HepG2 (cell line): ENCODE measurements at regions not wholly inside any gene's neighbourhood (a gene's known extent, or its start where the extent isn't known, plus 50 kb on each side); places are given as distances from the start of the nearest gene placed in this dataset.

Source experiments
- ATAC-seq: fragments of 200-7000 bp; cut with Tn5 transposase; 3 replicates; pipeline ENCODE4 v1.9.1; 2020; ENCODE audit warnings: mild to moderate bottlenecking, moderate library complexity
- BruUV-seq: library from RNA; stranded (reverse); fragments of 400-500 nt; replicated peaks from 2 replicates; lab custom pipeline; 2021; lab: Mats Ljungman, UMichigan
- CTCF ChIA-PET: fragments of 300-600 bp; formaldehyde crosslinking; extraction: SDS; loops from one replicate; lab custom pipeline; 2021; ENCODE audit warnings: low total read pairs, inconsistent platforms, low intra/inter-chr PET ratio; lab: Yijun Ruan, JAX
- POLR2A ChIA-PET: fragments of 350-600 bp; sonication (Branson Sonifier 250); formaldehyde crosslinking; loops from one replicate; lab custom pipeline; 2020; ENCODE audit warnings: antibody characterized with exemption, inconsistent platforms; lab: Yijun Ruan, JAX
- DNase-seq: peaks from one replicate; pipeline ENCODE4 v3.0.0-alpha.2; 2015; ENCODE audit warnings: low spot score
- FAIRE-seq: peaks from 3 replicates; lab custom pipeline; 2011; peaks lifted over from hg19 to GRCh38; lab: Jason Lieb, UNC
- H2AFZ ChIP-seq: one replicate; pipeline ENCODE4 v1.6.1; 2011; ENCODE audit warnings: low read length, inconsistent platforms
- H3K27ac ChIP-seq: fragments of 300-600 bp; 3 replicates; pipeline ENCODE4 v1.8.0; 2011; ENCODE audit warnings: mixed run types, mild to moderate bottlenecking, mixed read lengths, low read length, inconsistent platforms; ENCODE audit not compliant: insufficient read depth; ENCODE audit errors: extremely low read length
- H3K27me3 ChIP-seq, 2 experiments: fragments of 200-600 bp in 1 of 2; 2 replicates in 1 of 2; 3 replicates in 1 of 2; pipeline versions ENCODE4 v1.6.0 to v1.8.0; 2011; ENCODE audit warnings: low read length in 2 of 2, mild to moderate bottlenecking in 2 of 2, moderate library complexity in 2 of 2, inconsistent platforms in 1 of 2; ENCODE audit not compliant: insufficient read depth in 2 of 2, control insufficient read depth in 1 of 2
- H3K36me3 ChIP-seq, 2 experiments: fragments of 200-600 bp in 1 of 2; replicated peaks in 1 of 2; 2 replicates in 1 of 2; 3 replicates in 1 of 2; pipeline versions ENCODE4 v1.5.1 to v1.8.0; 2011; ENCODE audit warnings: low read length in 2 of 2, inconsistent platforms in 1 of 2; ENCODE audit not compliant: insufficient read depth in 2 of 2, control insufficient read depth in 1 of 2
- H3K4me1 ChIP-seq: 2 replicates; pipeline ENCODE4 v1.5.1; 2012; ENCODE audit warnings: low read length, inconsistent platforms; ENCODE audit not compliant: insufficient read depth
- H3K4me2 ChIP-seq: 2 replicates; pipeline ENCODE4 v1.6.0; 2011; ENCODE audit warnings: low read depth, low read length, inconsistent platforms
- H3K4me3 ChIP-seq, 3 experiments: fragments of 200-600 bp in 1 of 3; sonication (generic), shearing (Covaris generic) in 1 of 3; replicated peaks in 1 of 3; 2 replicates each; pipeline ENCODE4 v1.5.1; 2011 to 2016; ENCODE audit warnings: low read length in 3 of 3, inconsistent platforms in 2 of 3, low read depth in 2 of 3, mild to moderate bottlenecking in 2 of 3, control low read depth in 1 of 3, mixed read lengths in 1 of 3; ENCODE audit not compliant: insufficient read depth in 1 of 3
- H3K79me2 ChIP-seq: one replicate; pipeline ENCODE4 v1.6.1; 2011; ENCODE audit warnings: low read length, inconsistent platforms; ENCODE audit not compliant: insufficient read depth
- H3K9ac ChIP-seq: 2 replicates; pipeline ENCODE4 v1.6.0; 2011; ENCODE audit warnings: mild to moderate bottlenecking, low read depth, low read length, inconsistent platforms; ENCODE audit not compliant: insufficient read depth
- H3K9me3 ChIP-seq: 2 replicates; pipeline ENCODE4 v1.5.1; 2012; ENCODE audit warnings: mild to moderate bottlenecking, low read length
- H4K20me1 ChIP-seq: 2 replicates; pipeline ENCODE4 v1.6.0; 2011; ENCODE audit warnings: inconsistent platforms, mild to moderate bottlenecking, low read length, moderate library complexity; ENCODE audit not compliant: insufficient read depth
- GABPA ChIP-seq, 2 experiments: IDR thresholded peaks; 2 replicates each; pipeline ENCODE4 v1.6.1; 2011 to 2016; ENCODE audit warnings: low read depth in 2 of 2, low read length in 1 of 2, missing biosample characterization in 1 of 2, missing genetic modification characterization in 1 of 2
- MAFF ChIP-seq: IDR thresholded peaks from 2 replicates; pipeline ENCODE4 v1.6.1; 2011; ENCODE audit warnings: low read depth, low read length, improper control_type of control experiment
- MLXIP ChIP-seq: sonication (generic); formaldehyde crosslinking; IDR thresholded peaks from 2 replicates; pipeline ENCODE4 v1.9.0; 2021; ENCODE audit warnings: missing genetic modification reagents, borderline replicate concordance
- NKX3-1 ChIP-seq: sonication (generic); formaldehyde crosslinking; IDR thresholded peaks from 2 replicates; pipeline ENCODE4 v1.5.0; 2020; ENCODE audit warnings: missing genetic modification reagents
- PCBP2 ChIP-seq: fragments of 200-400 bp; formaldehyde crosslinking; optimal IDR thresholded peaks from 2 replicates; pipeline ENCODE3; 2018; ENCODE audit warnings: low read length, low read depth; ENCODE audit not compliant: poor library complexity, severe bottlenecking
- POGZ ChIP-seq: sonication (generic); formaldehyde crosslinking; IDR thresholded peaks from 2 replicates; pipeline ENCODE4 v1.4.0; 2020; ENCODE audit warnings: mild to moderate bottlenecking, missing genetic modification reagents
- SIN3B ChIP-seq: fragments of 150-350 bp; IDR thresholded peaks from 2 replicates; pipeline ENCODE4 v1.6.1; 2014; ENCODE audit warnings: low read length
- ZBTB20 ChIP-seq: sonication (generic); formaldehyde crosslinking; IDR thresholded peaks from 2 replicates; pipeline ENCODE4 v1.8.1; 2023; ENCODE audit warnings: missing genetic modification reagents, low read depth, mild to moderate bottlenecking, borderline replicate concordance
- ZBTB7B ChIP-seq: sonication (generic); formaldehyde crosslinking; IDR thresholded peaks from 2 replicates; pipeline ENCODE4 v1.4.0; 2020; ENCODE audit warnings: missing genetic modification reagents
- ZNF383 ChIP-seq: sonication (generic); formaldehyde crosslinking; IDR thresholded peaks from 2 replicates; pipeline ENCODE4 v1.4.0; 2020; ENCODE audit warnings: missing genetic modification reagents, mild to moderate bottlenecking, borderline replicate concordance
- WGBS: methylation state at CpG from one replicate; pipeline ENCODE4 v1.1.6; 2017; ENCODE audit warnings: low lambda C conversion rate; 5-methylcytosine and 5-hydroxymethylcytosine counted together
- in situ Hi-C: cut with HindIII; loops from 2 replicates; pipeline ENCODE4 v1.10.0; 2017; ENCODE audit warnings: low pct_unique_long_range_greater_than_20kb; ENCODE audit not compliant: extremely low pct_ligation_motif_present
- intact Hi-C: fragments of 100-400 bp; cut with micrococcal nuclease; formaldehyde crosslinking; loops from one replicate; pipeline ENCODE4 v1.10.0; 2022; ENCODE audit not compliant: unreplicated experiment

- TF ChIP-seq GABPA (IDR thresholded peaks at IDR 0.05; ENCODE audit: low read depth, low read length) (no peak), GABPA (CRISPR knock-in tag; IDR thresholded peaks at IDR 0.05; ENCODE audit: low read depth) (no peak), MAFF (no peak), ZNF383 (CRISPR knock-in tag) (no peak), SIN3B (no peak), NKX3-1 (no peak), ZBTB7B (CRISPR knock-in tag) (no peak), ZBTB20 (no peak), POGZ (CRISPR knock-in tag) (no peak), PCBP2 (no peak), MLXIP (CRISPR knock-in tag) (no peak)
- ATAC-seq, result no peak
- POLR2A ChIA-PET, result no interaction called here
- no peak overlapping the region for H2AFZ ChIP-seq
- no peaks in the 10 kb centered on the region for H3K79me2 ChIP-seq
- WGBS, result 48% methylated on average over 3 of the region's 4 CpGs
- H3K4me2 ChIP-seq, result no peak overlapping the region
- no peak overlapping the region for H3K9ac ChIP-seq
- no TSS peak for BruUV-seq
- no peaks in the 10 kb centered on the region for H3K4me1 ChIP-seq
- no peaks in the 10 kb centered on the region for H3K9me3 ChIP-seq
- FAIRE-seq, result no peak
- no peaks in the 10 kb centered on the region for H3K27me3 ChIP-seq
- intact Hi-C loops (no loop called here), in situ Hi-C loops (no loop called here)
- no peaks in the 10 kb centered on the region for H3K36me3 ChIP-seq
- H3K4me3 ChIP-seq, result no peak overlapping the region
- DNase-seq, result no peak
- H3K27ac ChIP-seq, result no peak overlapping the region
- CTCF ChIA-PET, result no interaction called here
- H4K20me1 ChIP-seq, result no peaks in the 10 kb centered on the region
These were observed 352.3 kb downstream of the TMEM161B start for GRCh38 chr5:87916320-87916719.
